Stimulated activated naive CD8-positive, alpha-beta T cell treated with anti-CD3 and anti-CD28 coated beads, Interleukin-15, Interleukin-2, amounts not matched to agents 100 ng/mL and 50 ng/mL, for 24 hours (primary cell): ENCODE measurements at regions not wholly inside any gene's neighbourhood (a gene's known extent, or its start where the extent isn't known, plus 50 kb on each side); places are given as distances from the start of the nearest gene placed in this dataset.
"Not testable (repeated sequence)": the region's sequence is repeated elsewhere in the genome, so short reads cannot be mapped to it uniquely, and the experiment has no call there.

Source experiments
- H3K27ac Mint-ChIP-seq: one replicate; pipeline ENCODE4 v1.8.0; 2021; ENCODE audit warnings: mild to moderate bottlenecking, mixed read lengths
- H3K27me3 Mint-ChIP-seq: one replicate; pipeline ENCODE4 v1.8.0; 2021; ENCODE audit warnings: mixed read lengths
- H3K36me3 Mint-ChIP-seq: one replicate; pipeline ENCODE4 v1.8.0; 2021; ENCODE audit warnings: low read depth, mixed read lengths
- H3K4me1 Mint-ChIP-seq: one replicate; pipeline ENCODE4 v1.8.0; 2021; ENCODE audit warnings: low read depth, mixed read lengths
- H3K4me3 Mint-ChIP-seq: one replicate; pipeline ENCODE4 v1.8.0; 2021; ENCODE audit warnings: mild to moderate bottlenecking, mixed read lengths
- H3K9me3 Mint-ChIP-seq: one replicate; pipeline ENCODE4 v1.8.0; 2021; ENCODE audit warnings: mixed read lengths

GRCh38 chr3:20503394-20504082 is 317.5 kb upstream of the SGO1 start:
- no peaks in the 10 kb centered on the region for H3K36me3 Mint-ChIP-seq
- H3K27ac Mint-ChIP-seq, result no peak overlapping the region
- H3K4me3 Mint-ChIP-seq, result no peak overlapping the region
- H3K9me3 Mint-ChIP-seq, result peaks cover 31% of the 10 kb centered on the region
- H3K4me1 Mint-ChIP-seq, result no peaks in the 10 kb centered on the region
- no peaks in the 10 kb centered on the region for H3K27me3 Mint-ChIP-seq

DNA sequence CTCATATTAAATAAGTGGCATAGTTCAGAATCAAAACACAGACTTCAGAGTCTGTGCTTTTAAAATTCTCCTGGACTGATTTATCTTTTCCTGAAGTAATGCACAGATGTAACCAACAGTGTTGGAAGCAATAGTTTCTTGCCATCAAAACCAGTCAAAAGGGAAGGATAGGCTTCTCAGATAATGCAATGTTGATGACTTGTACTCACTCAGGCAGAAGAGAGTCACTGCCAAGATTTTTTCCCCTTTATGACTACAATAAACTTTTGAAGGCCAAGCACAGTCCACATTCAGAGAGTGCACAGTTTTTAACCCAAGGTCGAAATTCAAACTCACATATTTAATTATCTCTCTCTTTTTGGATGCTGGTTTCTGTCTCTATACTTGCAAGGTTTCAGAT is 305.0 kb upstream of the SGO1 start:
- Mint-ChIP-seq H3K4me3 (no peak overlapping the region), H3K4me1 (no peaks in the 10 kb centered on the region), H3K27me3 (no peaks in the 10 kb centered on the region), H3K9me3 (peaks cover 13% of the 10 kb centered on the region), H3K36me3 (no peaks in the 10 kb centered on the region), H3K27ac (no peak overlapping the region)

GRCh38 chr3:20488151-20488550 is 302.1 kb upstream of the SGO1 start:
- no peak overlapping the region for H3K27ac Mint-ChIP-seq
- H3K4me1 Mint-ChIP-seq, result no peaks in the 10 kb centered on the region
- no peak overlapping the region for H3K4me3 Mint-ChIP-seq
- no peaks in the 10 kb centered on the region for H3K36me3 Mint-ChIP-seq
- H3K9me3 Mint-ChIP-seq, result peaks cover 12% of the 10 kb centered on the region
- no peaks in the 10 kb centered on the region for H3K27me3 Mint-ChIP-seq

- Mint-ChIP-seq H3K4me1 (no peaks in the 10 kb centered on the region), H3K27ac (no peak overlapping the region), H3K4me3 (no peak overlapping the region), H3K27me3 (no peaks in the 10 kb centered on the region), H3K36me3 (no peaks in the 10 kb centered on the region), H3K9me3 (peaks cover 23% of the 10 kb centered on the region)
Observed at GRCh38 chr3:20484126-20484525, 298.1 kb upstream of the SGO1 start.

DNA sequence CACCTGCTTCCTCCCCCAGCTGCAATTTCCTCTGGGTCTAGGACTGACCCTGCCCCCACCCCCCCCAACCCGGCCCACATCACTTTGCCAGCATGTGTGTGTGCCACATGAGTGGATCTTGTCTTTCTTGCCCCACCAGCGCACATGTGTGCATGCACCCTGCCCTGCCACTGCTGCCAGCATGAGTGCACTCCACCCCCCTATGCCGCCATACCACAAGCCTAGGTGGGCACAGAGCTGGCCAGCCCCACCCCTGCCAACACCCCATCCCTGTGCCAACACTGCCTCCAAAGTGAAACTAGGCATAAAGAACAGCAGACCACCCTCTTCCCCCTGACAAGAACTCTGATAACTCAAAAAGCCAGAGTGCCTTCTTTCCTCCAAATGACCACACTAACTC is 296.3 kb upstream of the SGO1 start:
- no peak overlapping the region for H3K4me3 Mint-ChIP-seq
- H3K4me1 Mint-ChIP-seq, result no peaks in the 10 kb centered on the region
- H3K27ac Mint-ChIP-seq, result no peak overlapping the region
- H3K9me3 Mint-ChIP-seq, result peaks cover 23% of the 10 kb centered on the region
- no peaks in the 10 kb centered on the region for H3K36me3 Mint-ChIP-seq
- no peaks in the 10 kb centered on the region for H3K27me3 Mint-ChIP-seq

GRCh38 chr3:20480786-20481365 is 294.9 kb upstream of the SGO1 start:
- Mint-ChIP-seq H3K27ac (no peak overlapping the region), H3K36me3 (no peaks in the 10 kb centered on the region), H3K4me1 (no peaks in the 10 kb centered on the region), H3K4me3 (no peak overlapping the region), H3K27me3 (no peaks in the 10 kb centered on the region), H3K9me3 (peaks cover 19% of the 10 kb centered on the region)

- Mint-ChIP-seq H3K9me3 (peaks cover 19% of the 10 kb centered on the region), H3K27me3 (no peaks in the 10 kb centered on the region), H3K36me3 (no peaks in the 10 kb centered on the region), H3K4me3 (no peak overlapping the region), H3K4me1 (no peaks in the 10 kb centered on the region), H3K27ac (no peak overlapping the region)
Observed at GRCh38 chr3:20478436-20478835, 292.4 kb upstream of the SGO1 start.

DNA sequence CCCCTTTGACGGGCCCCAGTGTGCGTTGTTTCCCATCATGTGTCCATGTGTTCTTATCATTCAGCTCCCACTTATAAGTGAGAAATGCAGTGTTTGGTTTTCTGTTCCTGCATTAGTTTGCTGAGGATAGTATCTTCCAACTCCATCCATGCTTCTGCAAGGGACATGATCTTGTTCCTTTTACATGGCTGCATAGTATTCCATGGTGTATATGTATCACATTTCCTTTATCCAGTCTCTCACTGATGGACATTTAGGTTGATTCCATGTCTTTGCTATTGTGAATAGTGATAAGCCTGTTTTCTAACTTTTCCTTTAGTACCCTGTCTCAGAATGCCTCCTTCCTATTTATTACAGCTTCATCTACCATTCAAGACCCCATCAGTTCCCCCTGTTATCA is 278.2 kb upstream of the SGO1 start:
- H3K36me3 Mint-ChIP-seq, H3K4me1 Mint-ChIP-seq, H3K27me3 Mint-ChIP-seq, H3K4me3 Mint-ChIP-seq, H3K27ac Mint-ChIP-seq: not testable (repeated sequence)
- peaks cover 39% of the 10 kb centered on the region for H3K9me3 Mint-ChIP-seq

DNA sequence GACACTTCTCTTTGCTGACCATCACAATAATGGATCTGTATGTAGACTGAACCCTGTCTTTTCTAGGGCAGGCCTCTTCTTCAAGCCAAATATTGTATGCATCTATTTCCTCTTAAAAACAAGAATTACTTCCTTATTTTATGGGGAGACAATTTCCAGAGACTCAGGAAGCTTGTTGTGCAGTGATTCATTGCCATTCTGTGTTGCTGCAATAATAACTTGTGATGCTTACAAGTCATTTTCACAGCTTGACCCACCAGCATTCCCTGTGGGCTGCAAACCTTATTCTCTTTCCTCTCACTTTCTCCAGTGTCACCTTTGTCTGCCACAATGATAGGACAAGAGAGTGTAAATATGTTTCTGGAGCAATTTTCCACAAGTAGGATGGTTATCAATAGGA is 276.7 kb upstream of the SGO1 start:
- Mint-ChIP-seq H3K4me3 (no peak overlapping the region), H3K4me1 (no peaks in the 10 kb centered on the region), H3K9me3 (peaks cover 43% of the 10 kb centered on the region), H3K27ac (no peak overlapping the region), H3K27me3 (no peaks in the 10 kb centered on the region), H3K36me3 (no peaks in the 10 kb centered on the region)

- Mint-ChIP-seq H3K4me3 (no peak overlapping the region), H3K27ac (no peak overlapping the region), H3K36me3 (no peaks in the 10 kb centered on the region), H3K27me3 (no peaks in the 10 kb centered on the region), H3K4me1 (no peaks in the 10 kb centered on the region), H3K9me3 (peaks cover 43% of the 10 kb centered on the region)
Observed at GRCh38 chr3:20462226-20462625, 276.2 kb upstream of the SGO1 start.

GRCh38 chr3:20458994-20459716 is 273.1 kb upstream of the SGO1 start:
- Mint-ChIP-seq H3K4me1 (no peaks in the 10 kb centered on the region), H3K27me3 (no peaks in the 10 kb centered on the region)

DNA sequence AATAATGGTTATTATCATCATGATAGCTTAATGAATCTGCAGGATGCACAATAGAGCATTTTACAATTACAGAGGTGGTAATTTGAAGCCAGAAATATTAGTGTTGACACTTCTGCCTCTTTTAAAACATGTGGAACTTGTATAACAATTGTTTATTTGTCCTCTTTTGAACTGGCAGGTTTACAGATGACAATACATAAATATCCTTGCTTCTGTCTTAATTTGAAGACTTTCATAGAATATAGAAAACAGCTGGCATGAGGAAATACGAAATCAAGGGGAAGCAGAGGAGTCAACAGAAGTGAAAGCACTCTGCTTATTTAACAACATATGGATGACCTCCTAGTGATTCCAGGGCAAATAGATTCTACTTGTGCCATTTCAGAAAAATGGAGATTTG is 270.5 kb upstream of the SGO1 start:
- H3K36me3 Mint-ChIP-seq, result no peaks in the 10 kb centered on the region
- no peaks in the 10 kb centered on the region for H3K4me1 Mint-ChIP-seq
- H3K9me3 Mint-ChIP-seq, result peaks cover 37% of the 10 kb centered on the region
- H3K27me3 Mint-ChIP-seq, result no peaks in the 10 kb centered on the region
- H3K4me3 Mint-ChIP-seq, result no peak overlapping the region
- H3K27ac Mint-ChIP-seq, result no peak overlapping the region

More at GRCh38 chr3:20458994-20459716, 273.1 kb upstream of the SGO1 start:
- Mint-ChIP-seq H3K4me3 (no peak overlapping the region), H3K36me3 (no peaks in the 10 kb centered on the region), H3K27ac (no peak overlapping the region), H3K9me3 (peaks cover 42% of the 10 kb centered on the region)

DNA sequence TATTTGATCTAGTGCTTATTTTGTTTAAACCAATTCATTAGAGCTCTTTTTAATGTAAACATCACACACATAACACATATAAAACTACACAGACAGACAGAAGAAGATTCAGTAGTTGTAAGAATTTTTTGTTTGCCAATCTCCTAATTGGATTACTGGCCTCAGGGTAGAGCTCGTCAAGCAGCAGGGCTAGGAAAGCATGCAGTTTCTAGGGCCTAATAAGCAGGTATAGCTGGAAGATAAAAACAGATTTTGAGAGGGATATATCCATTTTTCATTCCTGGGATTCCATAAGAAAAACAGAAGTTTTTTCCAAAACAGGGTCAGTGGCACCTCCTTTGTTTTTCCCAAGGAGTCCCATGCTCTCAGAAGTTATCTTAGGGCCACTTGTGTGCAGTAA is 265.2 kb upstream of the SGO1 start:
- Mint-ChIP-seq H3K4me1 (no peaks in the 10 kb centered on the region), H3K27me3 (no peaks in the 10 kb centered on the region), H3K9me3 (peaks cover 7% of the 10 kb centered on the region), H3K36me3 (no peaks in the 10 kb centered on the region), H3K4me3 (no peak overlapping the region), H3K27ac (no peak overlapping the region)

DNA sequence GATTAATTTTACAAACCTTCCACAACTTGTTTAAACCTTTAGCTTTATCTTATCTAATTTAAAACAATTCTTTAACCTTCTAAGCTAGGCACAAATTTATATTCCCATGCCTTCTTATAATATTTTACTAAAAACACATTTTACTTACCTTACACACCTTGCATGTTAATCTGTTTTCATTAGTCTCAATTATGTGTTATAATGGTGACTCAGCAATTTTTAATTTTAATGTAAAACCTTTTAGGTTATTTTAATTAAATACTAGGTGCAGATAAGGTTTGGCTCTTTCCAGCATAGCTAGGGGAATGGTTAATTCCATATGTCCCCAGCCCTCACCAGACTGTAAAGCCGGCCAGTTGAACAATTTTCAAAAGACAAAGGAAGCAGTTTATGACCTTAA is 264.6 kb upstream of the SGO1 start:
- Mint-ChIP-seq H3K36me3 (no peaks in the 10 kb centered on the region), H3K27me3 (no peaks in the 10 kb centered on the region), H3K4me1 (no peaks in the 10 kb centered on the region), H3K9me3 (peaks cover 8% of the 10 kb centered on the region), H3K4me3 (no peak overlapping the region), H3K27ac (no peak overlapping the region)

- H3K9me3 Mint-ChIP-seq, result peaks cover 8% of the 10 kb centered on the region
- no peaks in the 10 kb centered on the region for H3K36me3 Mint-ChIP-seq
- no peaks in the 10 kb centered on the region for H3K4me1 Mint-ChIP-seq
- no peak overlapping the region for H3K4me3 Mint-ChIP-seq
- no peaks in the 10 kb centered on the region for H3K27me3 Mint-ChIP-seq
- H3K27ac Mint-ChIP-seq, result no peak overlapping the region
Observed at GRCh38 chr3:20442846-20443245, 256.8 kb upstream of the SGO1 start.
